ENCODE measurements at regions not wholly inside any gene's neighbourhood (a gene's known extent, or its start where the extent isn't known, plus 50 kb on each side); places are given as distances from the start of the nearest gene placed in this dataset.

- TF ChIP-seq MAX (IDR thresholded peaks at IDR 0.05) (no peak), CREB1 (IDR thresholded peaks at IDR 0.05; ENCODE audit: low read depth) (no peak), REST (IDR thresholded peaks at IDR 0.05; ENCODE audit: low read depth) (no peak), TCF12 (IDR thresholded peaks at IDR 0.05; ENCODE audit: low read depth) (no peak), NFIC (IDR thresholded peaks at IDR 0.05) (no peak), ZBTB7A (IDR thresholded peaks at IDR 0.05; ENCODE audit: low read depth) (no peak), RAD21 (IDR thresholded peaks at IDR 0.05; ENCODE audit: low read depth) (no peak), YY1 (IDR thresholded peaks at IDR 0.05; ENCODE audit: low read depth) (no peak), TAF1 (IDR thresholded peaks at IDR 0.05; ENCODE audit: low read depth) (no peak), EGR1 (IDR thresholded peaks at IDR 0.05) (no peak), EP300 (IDR thresholded peaks at IDR 0.05; ENCODE audit: borderline replicate concordance) (no peak), CEBPB (IDR thresholded peaks at IDR 0.05) (no peak), USF1 (IDR thresholded peaks at IDR 0.05) (no peak), FOXM1 (IDR thresholded peaks at IDR 0.05; ENCODE audit: borderline replicate concordance, low read depth) (no peak), TEAD4 (IDR thresholded peaks at IDR 0.05) (no peak)
These were observed 181.9 kb downstream of the BCAS1 start for GRCh38 chr20:53888510-53888909.

GRCh38 chr20:53887973-53888372 lies 182.4 kb downstream of the BCAS1 start:
- no peak for TF ChIP-seq TCF12 (IDR thresholded peaks at IDR 0.05; ENCODE audit: low read depth)
- TF ChIP-seq TEAD4 (IDR thresholded peaks at IDR 0.05), result no peak
- no peak for TF ChIP-seq CREB1 (IDR thresholded peaks at IDR 0.05; ENCODE audit: low read depth)
- no peak for TF ChIP-seq NFIC (IDR thresholded peaks at IDR 0.05)
- no peak for TF ChIP-seq YY1 (IDR thresholded peaks at IDR 0.05; ENCODE audit: low read depth)
- TF ChIP-seq ZBTB7A (IDR thresholded peaks at IDR 0.05; ENCODE audit: low read depth), result no peak
- no peak for TF ChIP-seq RAD21 (IDR thresholded peaks at IDR 0.05; ENCODE audit: low read depth)
- TF ChIP-seq REST (IDR thresholded peaks at IDR 0.05; ENCODE audit: low read depth), result no peak
- TF ChIP-seq EGR1 (IDR thresholded peaks at IDR 0.05), result no peak
- no peak for TF ChIP-seq FOXM1 (IDR thresholded peaks at IDR 0.05; ENCODE audit: borderline replicate concordance, low read depth)
- TF ChIP-seq CEBPB (IDR thresholded peaks at IDR 0.05), result no peak
- no peak for TF ChIP-seq EP300 (IDR thresholded peaks at IDR 0.05; ENCODE audit: borderline replicate concordance)
- TF ChIP-seq MAX (IDR thresholded peaks at IDR 0.05), result no peak
- TF ChIP-seq TAF1 (IDR thresholded peaks at IDR 0.05; ENCODE audit: low read depth), result no peak
- no peak for TF ChIP-seq USF1 (IDR thresholded peaks at IDR 0.05)

- no peak for TF ChIP-seq EGR1 (IDR thresholded peaks at IDR 0.05)
These were observed 185.4 kb downstream of the BCAS1 start for GRCh38 chr20:53884859-53885541.

- TF ChIP-seq NFIC (IDR thresholded peaks at IDR 0.05) (no peak), USF1 (IDR thresholded peaks at IDR 0.05) (no peak), ZBTB7A (IDR thresholded peaks at IDR 0.05; ENCODE audit: low read depth) (no peak)
These were observed 187.1 kb downstream of the BCAS1 start for GRCh38 chr20:53883098-53883911.

- TF ChIP-seq REST (IDR thresholded peaks at IDR 0.05; ENCODE audit: low read depth), result no peak
- no peak for TF ChIP-seq RAD21 (IDR thresholded peaks at IDR 0.05; ENCODE audit: low read depth)
- no peak for TF ChIP-seq TCF12 (IDR thresholded peaks at IDR 0.05; ENCODE audit: low read depth)
- no peak for TF ChIP-seq ZBTB7A (IDR thresholded peaks at IDR 0.05; ENCODE audit: low read depth)
- no peak for TF ChIP-seq CEBPB (IDR thresholded peaks at IDR 0.05)
- TF ChIP-seq EGR1 (IDR thresholded peaks at IDR 0.05), result no peak
- TF ChIP-seq YY1 (IDR thresholded peaks at IDR 0.05; ENCODE audit: low read depth), result no peak
- TF ChIP-seq FOXM1 (IDR thresholded peaks at IDR 0.05; ENCODE audit: borderline replicate concordance, low read depth), result no peak
These were observed 189.0 kb downstream of the BCAS1 start for GRCh38 chr20:53881362-53881761.

Measured in Ishikawa (cell line).